Hepatocyte (in vitro differentiated cells): ENCODE measurements at regions not wholly inside any gene's neighbourhood (a gene's known extent, or its start where the extent isn't known, plus 50 kb on each side); places are given as distances from the start of the nearest gene placed in this dataset.

Source experiments
- DNase-seq: peaks from one replicate; pipeline ENCODE4 v3.0.0-alpha.2; 2016; ENCODE audit warnings: low spot score
- H2AFZ ChIP-seq: fragments of 200-600 bp; sonication (generic); 2 replicates; pipeline ENCODE4 v1.6.0; 2016; ENCODE audit warnings: antibody characterized with exemption, mild to moderate bottlenecking
- H3K27ac ChIP-seq: fragments of 200-600 bp; sonication (generic); 2 replicates; pipeline ENCODE4 v1.5.1; 2016; ENCODE audit warnings: mild to moderate bottlenecking
- H3K27me3 ChIP-seq: fragments of 200-600 bp; sonication (generic); 2 replicates; pipeline ENCODE4 v1.6.1; 2016
- H3K36me3 ChIP-seq: fragments of 200-600 bp; sonication (generic); replicated peaks from 2 replicates; pipeline ENCODE4 v1.5.1; 2016; ENCODE audit warnings: low read depth; ENCODE audit not compliant: insufficient read depth
- H3K4me1 ChIP-seq: fragments of 200-600 bp; sonication (generic); 2 replicates; pipeline ENCODE4 v1.5.1; 2016; ENCODE audit warnings: mild to moderate bottlenecking, moderate library complexity; ENCODE audit not compliant: insufficient read depth
- H3K4me2 ChIP-seq: fragments of 200-600 bp; sonication (generic); 2 replicates; pipeline ENCODE4 v1.6.0; 2016
- H3K4me3 ChIP-seq: fragments of 200-600 bp; sonication (generic); 2 replicates; pipeline ENCODE4 v1.5.1; 2016; ENCODE audit warnings: mild to moderate bottlenecking
- H3K79me2 ChIP-seq: fragments of 200-600 bp; sonication (generic); 2 replicates; pipeline ENCODE4 v1.6.0; 2017; ENCODE audit warnings: mild to moderate bottlenecking
- H3K9me2 ChIP-seq: fragments of 200-600 bp; sonication (generic); replicated peaks from 2 replicates; pipeline ENCODE4 v1.6.0; 2017; ENCODE audit warnings: mild to moderate bottlenecking; ENCODE audit not compliant: insufficient read depth
- H3K9me3 ChIP-seq: fragments of 200-600 bp; sonication (generic); 2 replicates; pipeline ENCODE4 v1.5.1; 2016; ENCODE audit warnings: low read depth, mild to moderate bottlenecking
- H4K20me1 ChIP-seq: fragments of 200-600 bp; sonication (generic); 2 replicates; pipeline ENCODE4 v1.6.0; 2016; ENCODE audit warnings: mild to moderate bottlenecking; ENCODE audit not compliant: insufficient read depth, poor library complexity, severe bottlenecking
- CTCF ChIP-seq: fragments of 200-600 bp; sonication (generic); IDR thresholded peaks from 2 replicates; pipeline ENCODE4 v1.5.1; 2016; ENCODE audit warnings: antibody characterized with exemption, mild to moderate bottlenecking; ENCODE audit not compliant: poor library complexity
- EZH2 ChIP-seq: fragments of 200-600 bp; sonication (generic); IDR thresholded peaks from 2 replicates; pipeline ENCODE4 v1.6.1; 2016; ENCODE audit warnings: antibody characterized with exemption, mild to moderate bottlenecking, borderline replicate concordance
- EZH2phosphoT487 ChIP-seq: fragments of 200-600 bp; sonication (generic); IDR thresholded peaks from one replicate; pipeline ENCODE4 v1.6.1; 2018; ENCODE audit warnings: antibody characterized with exemption, mild to moderate bottlenecking, low read depth, moderate library complexity; ENCODE audit not compliant: unreplicated experiment, severe bottlenecking
- WGBS: methylation state at CpG from one replicate; pipeline ENCODE4 v1.1.6; 2016; ENCODE audit warnings: low lambda C conversion rate; ENCODE audit errors: missing lambda C conversion rate; 5-methylcytosine and 5-hydroxymethylcytosine counted together

- Histone ChIP-seq H3K27me3 (no peaks in the 10 kb centered on the region), H3K36me3 (no peaks in the 10 kb centered on the region), H2AFZ (no peak overlapping the region), H4K20me1 (no peaks in the 10 kb centered on the region), H3K9me3 (no peaks in the 10 kb centered on the region), H3K27ac (no peak overlapping the region), H3K79me2 (no peaks in the 10 kb centered on the region), H3K4me2 (no peak overlapping the region), H3K9me2 (no peaks in the 10 kb centered on the region), H3K4me1 (no peaks in the 10 kb centered on the region), H3K4me3 (no peak overlapping the region)
- no peak for DNase-seq
- 97% methylated on average over 1 of the region's 1 CpG for WGBS
- TF ChIP-seq EZH2 (no peak), EZH2phosphoT487 (no peak), CTCF (no peak)
Measured at GRCh38 chr2:144801325-144801724, 281.4 kb upstream of the ZEB2 start.

DNA sequence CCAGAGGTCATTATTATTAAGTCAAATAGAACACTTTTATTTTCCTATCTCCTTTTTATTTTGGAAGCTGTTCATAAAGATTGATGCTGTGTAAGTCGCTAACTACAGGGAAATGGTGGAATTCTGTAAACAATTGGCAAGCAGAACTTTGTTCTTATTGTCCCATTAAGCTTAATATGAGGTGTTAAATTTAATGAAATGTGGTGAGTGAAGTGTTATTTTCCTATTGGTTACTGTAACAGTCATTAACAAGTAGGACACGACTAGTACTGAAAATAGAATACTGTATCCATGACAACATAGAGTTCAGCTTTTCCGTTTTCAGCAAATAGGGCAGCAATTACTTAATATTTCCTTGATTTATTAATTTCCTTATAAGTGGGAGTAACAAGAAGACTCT, 279.1 kb upstream of the ZEB2 start:
- H2AFZ ChIP-seq = no peak overlapping the region
- no peak for DNase-seq
- no peaks in the 10 kb centered on the region for H3K4me1 ChIP-seq
- no peaks in the 10 kb centered on the region for H3K79me2 ChIP-seq
- no peaks in the 10 kb centered on the region for H3K27me3 ChIP-seq
- no peak overlapping the region for H3K4me2 ChIP-seq
- no peaks in the 10 kb centered on the region for H3K36me3 ChIP-seq
- no peaks in the 10 kb centered on the region for H3K9me2 ChIP-seq
- H3K4me3 ChIP-seq = no peak overlapping the region
- H3K27ac ChIP-seq = no peak overlapping the region
- TF ChIP-seq EZH2phosphoT487 = no peak
- TF ChIP-seq EZH2 = no peak
- TF ChIP-seq CTCF = no peak
- H3K9me3 ChIP-seq = no peaks in the 10 kb centered on the region
- 87% methylated on average over 3 of the region's 3 CpGs for WGBS
- no peaks in the 10 kb centered on the region for H4K20me1 ChIP-seq

- no peaks in the 10 kb centered on the region for H3K9me3 ChIP-seq
- no peaks in the 10 kb centered on the region for H3K27me3 ChIP-seq
- 83% methylated on average over 2 of the region's 2 CpGs for WGBS
- no peak overlapping the region for H3K4me2 ChIP-seq
- H3K36me3 ChIP-seq = no peaks in the 10 kb centered on the region
- H3K4me3 ChIP-seq = no peak overlapping the region
- H2AFZ ChIP-seq = no peak overlapping the region
- H3K9me2 ChIP-seq = no peaks in the 10 kb centered on the region
- no peak for DNase-seq
- H3K27ac ChIP-seq = no peak overlapping the region
- H3K79me2 ChIP-seq = no peaks in the 10 kb centered on the region
- no peaks in the 10 kb centered on the region for H4K20me1 ChIP-seq
- TF ChIP-seq CTCF (no peak), EZH2 (no peak), EZH2phosphoT487 (no peak)
- no peaks in the 10 kb centered on the region for H3K4me1 ChIP-seq
Measured at GRCh38 chr2:144798034-144798433, 278.1 kb upstream of the ZEB2 start.

GRCh38 chr2:144796936-144797335, 277.0 kb upstream of the ZEB2 start:
- TF ChIP-seq EZH2phosphoT487 = no peak
- TF ChIP-seq EZH2 = no peak
- TF ChIP-seq CTCF = no peak
- Histone ChIP-seq H3K27me3 (no peaks in the 10 kb centered on the region), H4K20me1 (no peaks in the 10 kb centered on the region), H3K27ac (no peak overlapping the region), H3K4me2 (peak overlapping the region; percentile 15), H3K4me3 (no peak overlapping the region), H2AFZ (no peak overlapping the region), H3K4me1 (no peaks in the 10 kb centered on the region), H3K79me2 (no peaks in the 10 kb centered on the region), H3K9me2 (no peaks in the 10 kb centered on the region), H3K9me3 (no peaks in the 10 kb centered on the region), H3K36me3 (no peaks in the 10 kb centered on the region)
- 66% methylated on average over 3 of the region's 3 CpGs for WGBS
- DNase-seq = no peak
